ENCODE measurements at regions not wholly inside any gene's neighbourhood (a gene's known extent, or its start where the extent isn't known, plus 50 kb on each side); places are given as distances from the start of the nearest gene placed in this dataset.

- no peaks in the 10 kb centered on the region for H3K27me3 ChIP-seq (replicated peaks in 1 of 4; ENCODE audit: control extremely low read depth in 1 of 4, control insufficient read depth in 3 of 4, insufficient read depth in 4 of 4, low read length in 3 of 4)
- H3K9ac ChIP-seq (ENCODE audit: low read length): no peak overlapping the region
- Mint-ChIP-seq H3K4me3 (no peak overlapping the region), H3K4me1 (no peaks in the 10 kb centered on the region), H3K9me3 (ENCODE audit: insufficient read depth) (no peaks in the 10 kb centered on the region), H3K27me3 (no peaks in the 10 kb centered on the region), H3K27ac (no peak overlapping the region)
- intact Hi-C loops (cut with micrococcal nuclease): no loop called here
- no peak for ATAC-seq (ENCODE audit: low read depth)
- H3K36me3 ChIP-seq (replicated peaks in 1 of 2; ENCODE audit: control extremely low read depth in 1 of 2, control insufficient read depth in 1 of 2, extremely low read depth in 1 of 2, insufficient read depth in 2 of 2, low read length in 1 of 2): no peaks in the 10 kb centered on the region
- TF ChIP-seq EZH2 (IDR thresholded peaks at IDR 0.05; ENCODE audit: borderline replicate concordance, insufficient read depth, low read depth, low read length, poor library complexity, severe bottlenecking) (no peak), CTCF (IDR thresholded peaks at IDR 0.05) (no peak)
- no peaks in the 10 kb centered on the region for H3K79me2 ChIP-seq (ENCODE audit: control insufficient read depth, insufficient read depth, low read length)
- no peak overlapping the region for H2AFZ ChIP-seq (ENCODE audit: insufficient read depth, low read depth, low read length, poor library complexity, severe bottlenecking)
- H3K4me1 ChIP-seq (ENCODE audit: control insufficient read depth in 2 of 2, insufficient read depth in 2 of 2, low read length in 2 of 2): no peaks in the 10 kb centered on the region
- H3K4me2 ChIP-seq (replicated peaks; ENCODE audit: low read depth, low read length, poor library complexity, severe bottlenecking): no peak overlapping the region
- WGBS (ENCODE audit: insufficient coverage): no CpG with 5 or more reads among the region's 6 CpGs
- H3K9me3 ChIP-seq (ENCODE audit: control extremely low read depth in 1 of 3, control insufficient read depth in 2 of 3, insufficient read depth in 1 of 3, low read length in 2 of 3): no peaks in the 10 kb centered on the region
- ChIA-PET CTCF (interaction anchor here (0.6 kb wide), 1 partner anchor 15 kb away, joined by 3 read pairs; no protein-coding TSS in a partner anchor), POLR2A (no interaction called here)
- H3K27ac ChIP-seq (ENCODE audit: low read length in 2 of 2): no peak overlapping the region
- no peaks in the 10 kb centered on the region for H4K20me1 ChIP-seq (ENCODE audit: control insufficient read depth, insufficient read depth, low read length, poor library complexity, severe bottlenecking)
- H3K4me3 ChIP-seq (ENCODE audit: control extremely low read depth in 1 of 5, extremely low read depth in 1 of 5, insufficient read depth in 1 of 5, low read depth in 2 of 5, low read length in 4 of 5): no peak overlapping the region
- no peak for DNase-seq
Observed at GRCh38 chr2:156837635-156838370, 401.6 kb downstream of the GPD2 start.

- Histone ChIP-seq H3K4me1 (ENCODE audit: control insufficient read depth in 2 of 2, insufficient read depth in 2 of 2, low read length in 2 of 2) (no peaks in the 10 kb centered on the region), H3K4me3 (ENCODE audit: control extremely low read depth in 1 of 5, extremely low read depth in 1 of 5, insufficient read depth in 1 of 5, low read depth in 2 of 5, low read length in 4 of 5) (no peak overlapping the region), H3K27me3 (replicated peaks in 1 of 4; ENCODE audit: control extremely low read depth in 1 of 4, control insufficient read depth in 3 of 4, insufficient read depth in 4 of 4, low read length in 3 of 4) (no peaks in the 10 kb centered on the region), H2AFZ (ENCODE audit: insufficient read depth, low read depth, low read length, poor library complexity, severe bottlenecking) (no peak overlapping the region), H3K27ac (ENCODE audit: low read length in 2 of 2) (no peak overlapping the region), H3K9ac (ENCODE audit: low read length) (no peak overlapping the region), H3K4me2 (replicated peaks; ENCODE audit: low read depth, low read length, poor library complexity, severe bottlenecking) (no peak overlapping the region), H3K36me3 (replicated peaks in 1 of 2; ENCODE audit: control extremely low read depth in 1 of 2, control insufficient read depth in 1 of 2, extremely low read depth in 1 of 2, insufficient read depth in 2 of 2, low read length in 1 of 2) (no peaks in the 10 kb centered on the region), H3K79me2 (ENCODE audit: control insufficient read depth, insufficient read depth, low read length) (no peaks in the 10 kb centered on the region), H3K9me3 (ENCODE audit: control extremely low read depth in 1 of 3, control insufficient read depth in 2 of 3, insufficient read depth in 1 of 3, low read length in 2 of 3) (no peaks in the 10 kb centered on the region), H4K20me1 (ENCODE audit: control insufficient read depth, insufficient read depth, low read length, poor library complexity, severe bottlenecking) (no peaks in the 10 kb centered on the region)
- DNase-seq (no peak), ATAC-seq (ENCODE audit: low read depth) (no peak)
- Mint-ChIP-seq H3K27ac (no peak overlapping the region), H3K27me3 (no peaks in the 10 kb centered on the region), H3K4me3 (no peak overlapping the region), H3K4me1 (no peaks in the 10 kb centered on the region), H3K9me3 (ENCODE audit: insufficient read depth) (no peaks in the 10 kb centered on the region)
- ChIA-PET POLR2A (no interaction called here), CTCF (no interaction called here)
- TF ChIP-seq EZH2 (IDR thresholded peaks at IDR 0.05; ENCODE audit: borderline replicate concordance, insufficient read depth, low read depth, low read length, poor library complexity, severe bottlenecking) (no peak), CTCF (IDR thresholded peaks at IDR 0.05) (no peak)
- intact Hi-C loops (cut with micrococcal nuclease): no loop called here
- WGBS (ENCODE audit: insufficient coverage): no CpG with 5 or more reads among the region's 3 CpGs
Observed at GRCh38 chr2:156841321-156841720, 405.1 kb downstream of the GPD2 start.

All from B cell (primary cell).